Adrenal gland (tissue), 5 donors: ENCODE measurements at regions not wholly inside any gene's neighbourhood (a gene's known extent, or its start where the extent isn't known, plus 50 kb on each side); places are given as distances from the start of the nearest gene placed in this dataset.

Source experiments
- CTCF ChIP-seq, 6 experiments: fragments of 450-650 bp in 4 of 6; fragments of 200-600 bp in 2 of 6; sonication (generic) in 1 of 6; IDR thresholded peaks; 1 replicate in 5 of 6; 2 replicates in 1 of 6; pipeline versions ENCODE4 v1.5.1 to v1.8.0; 2016 to 2021; ENCODE audit warnings: antibody characterized with exemption in 6 of 6, mild to moderate bottlenecking in 2 of 6, moderate library complexity in 1 of 6
- POLR2A ChIP-seq, 2 donors: fragments of 450-650 bp; IDR thresholded peaks; one replicate each; pipeline ENCODE4 v1.6.1; 2017; ENCODE audit warnings: antibody characterized with exemption in 2 of 2, mild to moderate bottlenecking in 2 of 2, moderate library complexity in 1 of 2
- donor health status: DM: no; HTN: no; CAD: no.

- TF ChIP-seq POLR2A (IDR thresholded peaks at IDR 0.05) (no peak), CTCF (IDR thresholded peaks at IDR 0.05) (no peak)
Observed at GRCh38 chr12:23277831-23278230, 652.9 kb downstream of the ETNK1 start.
